Hippocampal formation (tissue), 2 donors: ENCODE measurements at regions not wholly inside any gene's neighbourhood (a gene's known extent, or its start where the extent isn't known, plus 50 kb on each side); places are given as distances from the start of the nearest gene placed in this dataset.

Source experiments
- DNase-seq, 2 donors: peaks; one replicate each; lab custom pipeline; 2025; lab: John Stamatoyannopoulos, UW

- no peak for DNase-seq
Observed at GRCh38 chr20:10863337-10864060, 189.7 kb upstream of the JAG1 start.

GRCh38 chr20:10864076-10864672, 190.4 kb upstream of the JAG1 start:
- DNase-seq = no peak

GRCh38 chr20:10868299-10868698, 194.5 kb upstream of the JAG1 start:
- no peak for DNase-seq

GRCh38 chr20:10873026-10873425, 199.2 kb upstream of the JAG1 start:
- DNase-seq = no peak

- DNase-seq = no peak
Observed at GRCh38 chr20:10875653-10876052, 201.9 kb upstream of the JAG1 start.

GRCh38 chr20:10876558-10876957, 202.8 kb upstream of the JAG1 start:
- no peak for DNase-seq

GRCh38 chr20:10877342-10877741, 203.5 kb upstream of the JAG1 start:
- DNase-seq = no peak

- no peak for DNase-seq
Observed at GRCh38 chr20:10883166-10883565, 209.4 kb upstream of the JAG1 start.

- DNase-seq = no peak
Observed at GRCh38 chr20:10893321-10893720, 219.5 kb upstream of the JAG1 start.

- no peak for DNase-seq
Observed at GRCh38 chr20:10897336-10897735, 223.5 kb upstream of the JAG1 start.

- DNase-seq = no peak
Observed at GRCh38 chr20:10898552-10898951, 224.8 kb upstream of the JAG1 start.

- no peak for DNase-seq
Observed at GRCh38 chr20:10902174-10902573, 228.4 kb upstream of the JAG1 start.

- DNase-seq = no peak
Observed at GRCh38 chr20:10902576-10903282, 228.9 kb upstream of the JAG1 start.

GRCh38 chr20:10906834-10907233, 233.0 kb upstream of the JAG1 start:
- no peak for DNase-seq

GRCh38 chr20:10909803-10910202, 236.0 kb upstream of the JAG1 start:
- no peak for DNase-seq

GRCh38 chr20:10910535-10911178, 236.9 kb upstream of the JAG1 start:
- DNase-seq = no peak

GRCh38 chr20:10911298-10911697, 237.5 kb upstream of the JAG1 start:
- no peak for DNase-seq

- DNase-seq = no peak
Observed at GRCh38 chr20:10915815-10916214, 242.0 kb upstream of the JAG1 start.

- DNase-seq = no peak
Observed at GRCh38 chr20:10916312-10916711, 242.5 kb upstream of the JAG1 start.

- no peak for DNase-seq
Observed at GRCh38 chr20:10917826-10918225, 244.0 kb upstream of the JAG1 start.

- DNase-seq = no peak
Observed at GRCh38 chr20:10919396-10920140, 245.8 kb upstream of the JAG1 start.

GRCh38 chr20:10920396-10920795, 246.6 kb upstream of the JAG1 start:
- no peak for DNase-seq
